Osteocyte (in vitro differentiated cells): ENCODE measurements at regions not wholly inside any gene's neighbourhood (a gene's known extent, or its start where the extent isn't known, plus 50 kb on each side); places are given as distances from the start of the nearest gene placed in this dataset.

ENCODE experiments used
- DNase-seq: peaks from one replicate; pipeline ENCODE4 v3.0.0; 2021; ENCODE audit warnings: mixed read lengths; ENCODE audit not compliant: unreplicated experiment; ENCODE audit errors: extremely low spot score
- H3K27ac Mint-ChIP-seq: one replicate; pipeline ENCODE4 v1.8.0; 2021; ENCODE audit warnings: mild to moderate bottlenecking, mixed read lengths; ENCODE audit not compliant: unreplicated experiment
- H3K27me3 Mint-ChIP-seq: one replicate; pipeline ENCODE4 v1.8.0; 2021; ENCODE audit warnings: mixed read lengths; ENCODE audit not compliant: unreplicated experiment
- H3K36me3 Mint-ChIP-seq: one replicate; pipeline ENCODE4 v1.8.0; 2021; ENCODE audit warnings: mixed read lengths; ENCODE audit not compliant: unreplicated experiment
- H3K4me1 Mint-ChIP-seq: one replicate; pipeline ENCODE4 v1.8.0; 2021; ENCODE audit warnings: mixed read lengths; ENCODE audit not compliant: unreplicated experiment
- H3K4me3 Mint-ChIP-seq: one replicate; pipeline ENCODE4 v1.8.0; 2021; ENCODE audit warnings: mild to moderate bottlenecking, moderate library complexity, mixed read lengths; ENCODE audit not compliant: unreplicated experiment
- H3K9me3 Mint-ChIP-seq: one replicate; pipeline ENCODE4 v1.8.0; 2021; ENCODE audit warnings: mixed read lengths; ENCODE audit not compliant: unreplicated experiment
- TF ChIP-seq, protein P1 (sequence below): fragments of 200-600 bp; sonication (generic); IDR thresholded peaks from 2 replicates; pipeline ENCODE4 v1.5.0; 2021; ENCODE audit warnings: antibody characterized with exemption, mild to moderate bottlenecking, moderate library complexity

DNA sequence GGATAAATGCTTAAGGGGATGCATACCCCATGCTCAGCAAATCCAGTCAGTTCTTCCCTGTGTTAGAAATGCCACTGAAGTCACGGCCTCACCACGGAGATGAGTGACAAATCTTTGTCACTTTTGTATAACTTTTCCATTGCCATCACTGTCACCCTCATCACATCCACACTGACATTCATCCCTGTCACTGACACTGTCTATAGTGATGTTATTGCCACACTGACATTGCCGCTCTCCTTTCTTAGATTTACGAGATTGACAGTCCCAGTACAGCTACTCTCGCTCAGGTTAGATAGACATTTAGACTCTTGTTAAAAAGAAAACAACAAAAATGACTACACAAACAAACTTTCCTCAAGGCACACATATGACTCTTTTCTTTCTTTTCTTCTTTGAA is 910.7 kb upstream of the CNTN5 start:
- DNase-seq = no peak
- H3K4me1 Mint-ChIP-seq = no peaks in the 10 kb centered on the region
- TF ChIP-seq, protein P1, sequence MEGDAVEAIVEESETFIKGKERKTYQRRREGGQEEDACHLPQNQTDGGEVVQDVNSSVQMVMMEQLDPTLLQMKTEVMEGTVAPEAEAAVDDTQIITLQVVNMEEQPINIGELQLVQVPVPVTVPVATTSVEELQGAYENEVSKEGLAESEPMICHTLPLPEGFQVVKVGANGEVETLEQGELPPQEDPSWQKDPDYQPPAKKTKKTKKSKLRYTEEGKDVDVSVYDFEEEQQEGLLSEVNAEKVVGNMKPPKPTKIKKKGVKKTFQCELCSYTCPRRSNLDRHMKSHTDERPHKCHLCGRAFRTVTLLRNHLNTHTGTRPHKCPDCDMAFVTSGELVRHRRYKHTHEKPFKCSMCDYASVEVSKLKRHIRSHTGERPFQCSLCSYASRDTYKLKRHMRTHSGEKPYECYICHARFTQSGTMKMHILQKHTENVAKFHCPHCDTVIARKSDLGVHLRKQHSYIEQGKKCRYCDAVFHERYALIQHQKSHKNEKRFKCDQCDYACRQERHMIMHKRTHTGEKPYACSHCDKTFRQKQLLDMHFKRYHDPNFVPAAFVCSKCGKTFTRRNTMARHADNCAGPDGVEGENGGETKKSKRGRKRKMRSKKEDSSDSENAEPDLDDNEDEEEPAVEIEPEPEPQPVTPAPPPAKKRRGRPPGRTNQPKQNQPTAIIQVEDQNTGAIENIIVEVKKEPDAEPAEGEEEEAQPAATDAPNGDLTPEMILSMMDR = no peak
- no peak overlapping the region for H3K4me3 Mint-ChIP-seq
- peaks cover 2% of the 10 kb centered on the region for H3K27me3 Mint-ChIP-seq
- H3K27ac Mint-ChIP-seq = no peak overlapping the region
- no peaks in the 10 kb centered on the region for H3K9me3 Mint-ChIP-seq
- no peaks in the 10 kb centered on the region for H3K36me3 Mint-ChIP-seq

DNA sequence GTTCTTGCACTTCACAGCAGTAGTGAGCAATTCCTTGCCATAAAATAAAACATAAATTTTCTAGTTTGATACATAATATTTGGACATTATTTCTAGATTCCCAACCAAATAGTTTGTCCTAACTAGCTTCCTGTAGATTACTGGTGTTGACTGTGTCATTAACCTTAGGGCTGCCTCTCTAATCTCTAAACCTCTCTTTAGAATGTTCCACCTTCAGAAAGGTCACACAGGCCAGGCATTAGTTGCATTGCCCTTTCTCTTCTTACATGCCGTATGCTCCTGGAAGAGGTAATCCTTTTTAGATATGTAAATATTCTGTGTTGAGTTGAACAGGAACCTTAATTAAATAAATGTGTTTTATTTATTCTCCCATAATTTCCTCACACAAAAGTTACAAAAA is 904.9 kb upstream of the CNTN5 start:
- no peak overlapping the region for H3K27ac Mint-ChIP-seq
- no peak overlapping the region for H3K4me3 Mint-ChIP-seq
- TF ChIP-seq, protein P1 = no peak
- H3K36me3 Mint-ChIP-seq = no peaks in the 10 kb centered on the region
- no peak for DNase-seq
- H3K9me3 Mint-ChIP-seq = peaks cover 4% of the 10 kb centered on the region
- H3K27me3 Mint-ChIP-seq = no peaks in the 10 kb centered on the region
- H3K4me1 Mint-ChIP-seq = no peaks in the 10 kb centered on the region

DNA sequence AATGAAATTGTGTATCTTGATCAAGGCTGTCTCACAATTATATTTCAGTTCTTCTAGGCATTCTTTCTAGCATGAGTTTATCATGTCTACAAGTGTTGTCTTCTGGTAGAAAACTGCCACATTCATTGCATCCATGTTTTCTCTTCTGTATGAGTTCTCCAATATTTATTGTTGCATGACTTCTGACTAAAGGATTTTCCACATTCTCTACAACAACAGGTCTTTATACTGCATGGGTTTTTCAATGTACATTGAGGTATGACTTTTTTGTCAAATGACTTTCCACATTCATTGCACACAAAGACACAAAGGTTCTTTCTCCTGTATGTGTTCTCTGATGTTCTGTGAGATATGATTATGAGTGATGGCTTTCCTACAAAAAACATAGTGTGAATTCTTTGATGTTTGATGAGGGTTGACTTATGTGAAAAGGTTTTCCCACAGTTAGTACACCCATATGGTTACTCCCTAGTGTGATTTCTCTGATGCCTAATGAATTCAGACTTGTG is 890.6 kb upstream of the CNTN5 start:
- Mint-ChIP-seq H3K27ac (no peak overlapping the region), H3K4me1 (no peaks in the 10 kb centered on the region)

DNA sequence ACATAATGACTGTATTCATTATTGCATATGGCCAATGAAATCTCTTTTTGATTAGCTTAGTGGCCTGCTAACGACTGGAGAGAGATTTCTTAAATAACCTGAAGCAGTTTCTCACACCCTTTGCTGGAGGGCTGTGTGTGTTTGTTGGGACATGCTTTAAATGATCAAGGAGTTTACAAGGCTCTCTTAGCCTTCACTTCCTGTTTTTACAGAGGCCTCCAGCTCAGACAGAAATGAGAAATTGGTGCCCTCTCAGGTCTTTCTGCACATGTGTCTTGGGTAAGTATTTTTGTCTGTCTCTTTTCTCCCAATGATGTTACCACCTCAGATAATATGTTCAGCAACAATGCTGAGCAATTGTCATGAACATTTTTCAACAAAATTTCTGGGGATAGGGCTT is 884.4 kb upstream of the CNTN5 start:
- Mint-ChIP-seq H3K36me3 (no peaks in the 10 kb centered on the region), H3K27me3 (no peaks in the 10 kb centered on the region), H3K9me3 (peaks cover 10% of the 10 kb centered on the region), H3K4me1 (no peaks in the 10 kb centered on the region), H3K27ac (no peak overlapping the region), H3K4me3 (no peak overlapping the region)
- DNase-seq = no peak
- TF ChIP-seq, protein P1 = no peak

More for the DNA sequence above, 890.6 kb upstream of the CNTN5 start:
- Mint-ChIP-seq H3K27me3 (no peaks in the 10 kb centered on the region), H3K36me3 (no peaks in the 10 kb centered on the region), H3K4me3 (no peak overlapping the region), H3K9me3 (peaks cover 19% of the 10 kb centered on the region)
- DNase-seq = no peak
- TF ChIP-seq, protein P1 = no peak

DNA sequence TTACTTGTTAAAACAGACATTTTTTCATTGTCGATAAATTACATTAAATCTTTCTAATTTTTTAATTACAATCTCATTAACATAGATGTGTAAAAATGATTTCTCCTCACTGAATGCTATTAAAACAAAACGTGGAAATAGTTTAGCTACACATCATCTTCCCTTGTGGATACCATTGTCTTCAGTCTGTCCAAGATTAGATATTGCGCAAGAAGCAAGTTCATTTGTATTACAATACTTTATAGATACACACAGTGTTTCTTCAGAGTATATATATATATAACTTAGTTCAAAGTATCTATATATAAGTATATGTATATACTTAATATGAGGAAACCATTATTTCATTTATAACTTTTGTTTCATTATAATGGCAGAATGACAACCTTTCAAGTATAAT is 883.3 kb upstream of the CNTN5 start:
- TF ChIP-seq, protein P1 = no peak
- no peaks in the 10 kb centered on the region for H3K27me3 Mint-ChIP-seq
- DNase-seq = no peak
- peaks cover 10% of the 10 kb centered on the region for H3K9me3 Mint-ChIP-seq
- no peak overlapping the region for H3K27ac Mint-ChIP-seq
- no peaks in the 10 kb centered on the region for H3K4me1 Mint-ChIP-seq
- no peak overlapping the region for H3K4me3 Mint-ChIP-seq
- H3K36me3 Mint-ChIP-seq = no peaks in the 10 kb centered on the region
